ENCODE measurements at regions not wholly inside any gene's neighbourhood (a gene's known extent, or its start where the extent isn't known, plus 50 kb on each side); places are given as distances from the start of the nearest gene placed in this dataset.

GRCh38 chr9:16322849-16323248 lies 547.6 kb downstream of the BNC2 start:
- TF ChIP-seq CTCF (IDR thresholded peaks at IDR 0.05; ENCODE audit: poor library complexity), result no peak
- no peak for TF ChIP-seq EZH2phosphoT487 (IDR thresholded peaks at IDR 0.05; ENCODE audit: low read depth, severe bottlenecking, unreplicated experiment)
- no peak for TF ChIP-seq EZH2 (IDR thresholded peaks at IDR 0.05; ENCODE audit: borderline replicate concordance)
